Glutamatergic neuron (in vitro differentiated cells): ENCODE measurements at regions not wholly inside any gene's neighbourhood (a gene's known extent, or its start where the extent isn't known, plus 50 kb on each side); places are given as distances from the start of the nearest gene placed in this dataset.

Source experiments
- DNase-seq: peaks from one replicate; pipeline ENCODE4 v3.0.0; 2022
- H3K27ac Mint-ChIP-seq: one replicate; pipeline ENCODE4 v1.8.0; 2020; ENCODE audit warnings: mild to moderate bottlenecking, mixed read lengths, inconsistent platforms; ENCODE audit not compliant: unreplicated experiment
- H3K27me3 Mint-ChIP-seq: one replicate; pipeline ENCODE4 v1.8.0; 2020; ENCODE audit warnings: mild to moderate bottlenecking, moderate library complexity, mixed read lengths, inconsistent platforms; ENCODE audit not compliant: unreplicated experiment
- H3K36me3 Mint-ChIP-seq: one replicate; pipeline ENCODE4 v1.8.0; 2020; ENCODE audit warnings: mild to moderate bottlenecking, mixed read lengths, inconsistent platforms; ENCODE audit not compliant: unreplicated experiment
- H3K4me1 Mint-ChIP-seq: one replicate; pipeline ENCODE4 v1.8.0; 2020; ENCODE audit warnings: mild to moderate bottlenecking, low read depth, mixed read lengths, inconsistent platforms; ENCODE audit not compliant: unreplicated experiment
- H3K4me3 Mint-ChIP-seq: one replicate; pipeline ENCODE4 v1.8.0; 2020; ENCODE audit warnings: mild to moderate bottlenecking, mixed read lengths, inconsistent platforms; ENCODE audit not compliant: unreplicated experiment
- H3K9me3 Mint-ChIP-seq: one replicate; pipeline ENCODE4 v1.8.0; 2020; ENCODE audit warnings: mild to moderate bottlenecking, moderate library complexity, mixed read lengths, inconsistent platforms; ENCODE audit not compliant: unreplicated experiment
- TF ChIP-seq, protein P1 (sequence below): fragments of 200-600 bp; sonication (generic); IDR thresholded peaks from one replicate; pipeline ENCODE4 v1.5.0; 2021; ENCODE audit not compliant: partially characterized antibody, unreplicated experiment

- Mint-ChIP-seq H3K4me3 (no peak overlapping the region), H3K36me3 (no peaks in the 10 kb centered on the region), H3K9me3 (peaks cover 9% of the 10 kb centered on the region), H3K27ac (peak overlapping the region; percentile 15), H3K4me1 (peaks cover 2% of the 10 kb centered on the region), H3K27me3 (peaks cover 2% of the 10 kb centered on the region)
- DNase-seq: no peak
- TF ChIP-seq, protein P1, sequence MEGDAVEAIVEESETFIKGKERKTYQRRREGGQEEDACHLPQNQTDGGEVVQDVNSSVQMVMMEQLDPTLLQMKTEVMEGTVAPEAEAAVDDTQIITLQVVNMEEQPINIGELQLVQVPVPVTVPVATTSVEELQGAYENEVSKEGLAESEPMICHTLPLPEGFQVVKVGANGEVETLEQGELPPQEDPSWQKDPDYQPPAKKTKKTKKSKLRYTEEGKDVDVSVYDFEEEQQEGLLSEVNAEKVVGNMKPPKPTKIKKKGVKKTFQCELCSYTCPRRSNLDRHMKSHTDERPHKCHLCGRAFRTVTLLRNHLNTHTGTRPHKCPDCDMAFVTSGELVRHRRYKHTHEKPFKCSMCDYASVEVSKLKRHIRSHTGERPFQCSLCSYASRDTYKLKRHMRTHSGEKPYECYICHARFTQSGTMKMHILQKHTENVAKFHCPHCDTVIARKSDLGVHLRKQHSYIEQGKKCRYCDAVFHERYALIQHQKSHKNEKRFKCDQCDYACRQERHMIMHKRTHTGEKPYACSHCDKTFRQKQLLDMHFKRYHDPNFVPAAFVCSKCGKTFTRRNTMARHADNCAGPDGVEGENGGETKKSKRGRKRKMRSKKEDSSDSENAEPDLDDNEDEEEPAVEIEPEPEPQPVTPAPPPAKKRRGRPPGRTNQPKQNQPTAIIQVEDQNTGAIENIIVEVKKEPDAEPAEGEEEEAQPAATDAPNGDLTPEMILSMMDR: no peak
These were observed 1443.3 kb downstream of the TBC1D22A start for GRCh38 chr22:48205790-48206189.

GRCh38 chr22:48205161-48205560, 1442.7 kb downstream of the TBC1D22A start:
- no peak for DNase-seq
- Mint-ChIP-seq H3K36me3 (no peaks in the 10 kb centered on the region), H3K9me3 (peaks cover 8% of the 10 kb centered on the region), H3K27me3 (peaks cover 2% of the 10 kb centered on the region), H3K27ac (no peak overlapping the region), H3K4me1 (no peaks in the 10 kb centered on the region), H3K4me3 (no peak overlapping the region)
- TF ChIP-seq, protein P1: no peak

DNA sequence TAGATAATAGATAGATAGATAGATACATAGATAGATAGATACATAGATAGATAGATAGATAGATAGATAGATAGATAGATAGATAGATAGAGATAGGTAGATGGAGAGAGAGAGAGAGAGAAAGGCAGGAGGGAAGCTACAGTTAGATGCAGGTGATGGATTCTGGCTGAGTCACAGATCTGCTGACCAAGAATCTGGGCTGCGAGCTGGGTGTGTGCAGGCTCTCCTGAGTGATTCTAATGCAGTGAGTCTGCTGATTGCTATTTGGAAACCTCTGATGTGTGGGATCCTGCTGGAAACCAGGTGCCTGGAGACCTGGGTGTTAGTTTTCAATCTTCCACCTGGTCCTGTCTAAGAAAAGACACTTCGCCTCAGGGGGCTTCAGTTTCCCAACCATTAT, 1441.8 kb downstream of the TBC1D22A start:
- Mint-ChIP-seq H3K36me3 (no peaks in the 10 kb centered on the region), H3K4me1 (no peaks in the 10 kb centered on the region), H3K27me3 (peaks cover 2% of the 10 kb centered on the region), H3K4me3 (no peak overlapping the region), H3K9me3 (peaks cover 8% of the 10 kb centered on the region), H3K27ac (no peak overlapping the region)
- TF ChIP-seq, protein P1: no peak
- DNase-seq: no peak

- H3K27ac Mint-ChIP-seq: no peak overlapping the region
- no peak overlapping the region for H3K4me3 Mint-ChIP-seq
- H3K27me3 Mint-ChIP-seq: peaks cover 1% of the 10 kb centered on the region
- H3K9me3 Mint-ChIP-seq: peaks cover 6% of the 10 kb centered on the region
- H3K4me1 Mint-ChIP-seq: no peaks in the 10 kb centered on the region
- H3K36me3 Mint-ChIP-seq: peaks cover 7% of the 10 kb centered on the region
- TF ChIP-seq, protein P1: no peak
- no peak for DNase-seq
These were observed 1437.2 kb downstream of the TBC1D22A start for GRCh38 chr22:48199667-48200066.

DNA sequence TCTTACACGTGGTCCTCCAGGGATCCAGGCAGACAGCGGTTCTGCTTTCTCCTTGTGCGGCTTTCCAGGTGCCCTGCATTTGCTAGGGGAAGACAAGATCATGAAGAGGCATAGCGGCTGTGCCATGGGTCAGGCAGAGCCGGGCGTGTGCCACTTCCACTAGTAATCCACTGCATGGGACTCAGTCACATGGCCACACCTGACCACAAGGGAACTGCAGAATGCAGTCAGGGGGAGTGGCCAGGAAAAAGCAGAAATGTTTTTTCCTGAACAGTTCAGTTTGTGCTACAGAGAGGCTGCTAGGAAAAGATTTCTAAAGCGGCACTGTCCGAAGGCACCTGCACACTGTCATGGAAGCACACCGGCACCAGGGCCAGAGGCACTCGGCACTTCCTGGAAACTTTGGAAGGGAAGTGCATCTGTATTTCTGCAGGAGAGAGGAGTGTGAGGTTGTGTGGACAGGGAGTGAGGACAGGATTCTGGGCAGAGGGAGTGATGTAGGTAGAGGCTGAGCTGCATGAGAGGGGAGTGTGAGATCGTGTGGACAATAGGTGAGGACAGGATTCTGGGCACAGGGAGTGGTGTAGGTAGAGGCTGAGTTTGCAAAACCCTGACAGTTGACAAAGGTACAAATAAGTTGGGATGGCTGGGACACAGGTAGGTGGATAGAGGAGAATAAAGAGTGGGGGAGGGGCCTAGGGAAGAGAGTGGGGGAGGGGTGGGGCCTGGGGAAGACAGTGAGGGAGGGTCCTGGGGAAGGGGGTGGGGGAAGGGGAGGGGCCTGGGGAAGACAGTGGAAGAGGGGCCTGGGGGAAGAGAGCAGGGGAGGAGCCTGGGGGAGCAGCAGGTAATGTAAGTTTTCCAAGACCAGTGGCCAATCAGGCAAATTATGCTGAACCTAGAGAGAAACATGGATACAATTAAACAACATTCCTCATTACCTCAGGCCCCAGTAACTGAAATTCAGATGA, 1436.3 kb downstream of the TBC1D22A start:
- H3K27ac Mint-ChIP-seq: no peak overlapping the region
- no peak for DNase-seq
- peaks cover 7% of the 10 kb centered on the region for H3K36me3 Mint-ChIP-seq
- H3K4me3 Mint-ChIP-seq: no peak overlapping the region
- TF ChIP-seq, protein P1: no peak
- H3K4me1 Mint-ChIP-seq: no peaks in the 10 kb centered on the region
- H3K27me3 Mint-ChIP-seq: peaks cover 1% of the 10 kb centered on the region
- H3K9me3 Mint-ChIP-seq: peaks cover 6% of the 10 kb centered on the region
